IMR-90 (cell line): ENCODE measurements at regions not wholly inside any gene's neighbourhood (a gene's known extent, or its start where the extent isn't known, plus 50 kb on each side); places are given as distances from the start of the nearest gene placed in this dataset.

Experiments
- ATAC-seq: fragments of 200-7000 bp; cut with Tn5 transposase; 2 replicates; pipeline ENCODE4 v1.9.1; 2020; ENCODE audit warnings: low read depth, mild to moderate bottlenecking, moderate library complexity
- BruUV-seq: library from RNA; stranded (reverse); fragments of 400-500 nt; replicated peaks from 2 replicates; lab custom pipeline; 2021; lab: Mats Ljungman, UMichigan
- CTCF ChIA-PET: fragments of 300-600 bp; formaldehyde crosslinking; extraction: SDS; loops from one replicate; lab custom pipeline; 2021; ENCODE audit warnings: antibody characterized with exemption; lab: Yijun Ruan, JAX
- POLR2A ChIA-PET: fragments of 300-600 bp; sonication (Branson Sonifier 250); formaldehyde crosslinking; loops from one replicate; lab custom pipeline; 2022; ENCODE audit warnings: antibody characterized with exemption; ENCODE audit not compliant: unreplicated experiment; lab: Charles Lee
- DNase-seq: peaks from one replicate; pipeline ENCODE4 v3.0.0; 2013
- H2AFZ ChIP-seq: replicated peaks from 2 replicates; pipeline ENCODE3; 2013; ENCODE audit warnings: low read length, mild to moderate bottlenecking; ENCODE audit not compliant: poor library complexity
- H2AK5ac ChIP-seq: 2 replicates; pipeline ENCODE4 v1.6.1; 2013; ENCODE audit warnings: low read depth, low read length, inconsistent platforms
- H2AK9ac ChIP-seq: replicated peaks from 2 replicates; pipeline ENCODE3; 2013; ENCODE audit warnings: mild to moderate bottlenecking, low read depth, low read length, moderate library complexity; ENCODE audit not compliant: poor library complexity
- H2BK120ac ChIP-seq: 2 replicates; pipeline ENCODE4 v1.6.1; 2013; ENCODE audit warnings: low read depth, low read length, inconsistent platforms
- H2BK15ac ChIP-seq: 3 replicates; pipeline ENCODE4 v1.6.1; 2013; ENCODE audit warnings: low read depth, low read length, inconsistent platforms
- H2BK20ac ChIP-seq: 2 replicates; pipeline ENCODE4 v1.6.1; 2013; ENCODE audit warnings: low read depth, mild to moderate bottlenecking, inconsistent platforms, low read length, moderate library complexity
- H2BK5ac ChIP-seq: 2 replicates; pipeline ENCODE4 v1.6.1; 2013; ENCODE audit warnings: mild to moderate bottlenecking, low read depth, low read length, inconsistent platforms; ENCODE audit not compliant: poor library complexity, severe bottlenecking
- H3K14ac ChIP-seq: replicated peaks from 2 replicates; pipeline ENCODE4 v1.6.1; 2013; ENCODE audit warnings: low read depth, low read length, inconsistent platforms
- H3K18ac ChIP-seq: 2 replicates; pipeline ENCODE4 v1.6.1; 2013; ENCODE audit warnings: low read depth, low read length, control low read depth
- H3K23ac ChIP-seq: 2 replicates; pipeline ENCODE4 v1.6.1; 2013; ENCODE audit warnings: low read depth, low read length, inconsistent platforms
- H3K27ac ChIP-seq: 2 replicates; pipeline ENCODE4 v1.5.1; 2013; ENCODE audit warnings: mild to moderate bottlenecking, control low read depth, low read length; ENCODE audit not compliant: insufficient read depth
- H3K27me3 ChIP-seq: 2 replicates; pipeline ENCODE4 v1.6.1; 2013; ENCODE audit warnings: low read length; ENCODE audit not compliant: control insufficient read depth, insufficient read depth
- H3K36me3 ChIP-seq: 2 replicates; pipeline ENCODE4 v1.6.1; 2013; ENCODE audit warnings: low read length, mixed read lengths; ENCODE audit not compliant: control insufficient read depth, insufficient read depth
- H3K4ac ChIP-seq: 2 replicates; pipeline ENCODE4 v1.6.1; 2013; ENCODE audit warnings: low read depth, low read length, inconsistent platforms
- H3K4me1 ChIP-seq: 2 replicates; pipeline ENCODE4 v1.6.1; 2013; ENCODE audit warnings: low read length, mixed read lengths; ENCODE audit not compliant: control insufficient read depth, insufficient read depth
- H3K4me2 ChIP-seq: 2 replicates; pipeline ENCODE4 v1.6.1; 2013; ENCODE audit warnings: low read depth, mild to moderate bottlenecking, control low read depth, low read length, moderate library complexity
- H3K4me3 ChIP-seq: 2 replicates; pipeline ENCODE4 v1.5.1; 2013; ENCODE audit warnings: low read depth, mild to moderate bottlenecking, control low read depth, low read length, moderate library complexity; ENCODE audit not compliant: insufficient read depth
- H3K56ac ChIP-seq: 2 replicates; pipeline ENCODE4 v1.6.1; 2013; ENCODE audit warnings: low read length, inconsistent platforms; ENCODE audit not compliant: insufficient read depth; ENCODE audit errors: extremely low read depth
- H3K79me1 ChIP-seq, 2 experiments: 2 replicates each; pipeline ENCODE4 v1.6.1; 2013; ENCODE audit warnings: low read length in 2 of 2, inconsistent platforms in 1 of 2, low read depth in 1 of 2
- H3K9ac ChIP-seq: 2 replicates; pipeline ENCODE4 v1.6.1; 2013; ENCODE audit warnings: low read depth, low read length, control low read depth
- H3K9me1 ChIP-seq: 2 replicates; pipeline ENCODE4 v1.6.1; 2013; ENCODE audit warnings: low read length, inconsistent platforms; ENCODE audit not compliant: insufficient read depth
- H3K9me3 ChIP-seq: 2 replicates; pipeline ENCODE4 v1.6.1; 2013; ENCODE audit warnings: low read length; ENCODE audit not compliant: control insufficient read depth, insufficient read depth
- H4K20me1 ChIP-seq: 2 replicates; pipeline ENCODE4 v1.6.1; 2013; ENCODE audit warnings: low read length, inconsistent platforms; ENCODE audit not compliant: insufficient read depth
- H4K5ac ChIP-seq: 2 replicates; pipeline ENCODE4 v1.6.1; 2013; ENCODE audit warnings: mild to moderate bottlenecking, low read depth, low read length, control low read depth
- H4K8ac ChIP-seq, 2 experiments: 2 replicates each; pipeline ENCODE4 v1.6.1; 2013; ENCODE audit warnings: low read depth in 2 of 2, low read length in 2 of 2, control low read depth in 1 of 2, inconsistent platforms in 1 of 2
- H4K91ac ChIP-seq: 2 replicates; pipeline ENCODE4 v1.6.1; 2013; ENCODE audit warnings: low read depth, low read length, inconsistent platforms; ENCODE audit not compliant: insufficient read depth
- BHLHE40 ChIP-seq: fragments of 150-350 bp; IDR thresholded peaks from 2 replicates; pipeline ENCODE4 v1.6.1; 2016; ENCODE audit warnings: mild to moderate bottlenecking, low read depth, low read length
- CEBPB ChIP-seq: IDR thresholded peaks from 2 replicates; pipeline ENCODE4 v1.6.1; 2012; ENCODE audit warnings: low read depth, low read length, improper control_type of control experiment
- CHD1 ChIP-seq: IDR thresholded peaks from 2 replicates; pipeline ENCODE4 v1.6.1; 2012; ENCODE audit warnings: low read depth, low read length, improper control_type of control experiment
- CTCF ChIP-seq: conservative IDR thresholded peaks from 2 replicates; pipeline ENCODE4 v1.5.1; 2012; ENCODE audit warnings: mild to moderate bottlenecking, low read depth, low read length, improper control_type of control experiment
- ELK1 ChIP-seq: fragments of 150-350 bp; IDR thresholded peaks from 2 replicates; pipeline ENCODE4 v1.6.1; 2016; ENCODE audit warnings: low read depth, mild to moderate bottlenecking, low read length, moderate library complexity, borderline replicate concordance
- FOS ChIP-seq: fragments of 150-350 bp; IDR thresholded peaks from 2 replicates; pipeline ENCODE4 v1.6.1; 2016; ENCODE audit warnings: low read depth, low read length
- MAFK ChIP-seq: IDR thresholded peaks from 2 replicates; pipeline ENCODE4 v1.6.1; 2012; ENCODE audit warnings: low read depth, low read length, improper control_type of control experiment
- MAZ ChIP-seq: IDR thresholded peaks from 2 replicates; pipeline ENCODE4 v1.6.1; 2012; ENCODE audit warnings: low read depth, mild to moderate bottlenecking, low read length, improper control_type of control experiment, moderate library complexity, borderline replicate concordance
- MXI1 ChIP-seq: IDR thresholded peaks from 2 replicates; pipeline ENCODE4 v1.6.1; 2012; ENCODE audit warnings: low read depth, mild to moderate bottlenecking, low read length, moderate library complexity, borderline replicate concordance
- NFE2L2 ChIP-seq: fragments of 150-350 bp; IDR thresholded peaks from 2 replicates; pipeline ENCODE4 v1.6.1; 2016; ENCODE audit warnings: low read depth, mild to moderate bottlenecking, low read length
- POLR2A ChIP-seq: IDR thresholded peaks from 2 replicates; pipeline ENCODE4 v1.6.1; 2012; ENCODE audit warnings: mild to moderate bottlenecking, low read depth, low read length
- RAD21 ChIP-seq: IDR thresholded peaks from 2 replicates; pipeline ENCODE4 v1.6.1; 2012; ENCODE audit warnings: low read length, improper control_type of control experiment
- RCOR1 ChIP-seq: IDR thresholded peaks from 2 replicates; pipeline ENCODE4 v1.6.1; 2012; ENCODE audit warnings: mild to moderate bottlenecking, low read length, improper control_type of control experiment; ENCODE audit not compliant: insufficient replicate concordance
- RFX5 ChIP-seq: IDR thresholded peaks from 2 replicates; pipeline ENCODE4 v1.8.0; 2012; ENCODE audit warnings: low read depth, mild to moderate bottlenecking, low read length, moderate library complexity
- SMC3 ChIP-seq: fragments of 150-350 bp; IDR thresholded peaks from 2 replicates; pipeline ENCODE4 v1.6.1; 2016; ENCODE audit warnings: low read depth, mild to moderate bottlenecking, antibody characterized with exemption, low read length, moderate library complexity
- USF2 ChIP-seq: fragments of 150-350 bp; IDR thresholded peaks from 2 replicates; pipeline ENCODE4 v1.6.1; 2017; ENCODE audit warnings: mild to moderate bottlenecking, antibody characterized with exemption, low read length, low read depth
- WGBS, 2 experiments: methylation state at CpG; one replicate each; pipeline versions ENCODE4 v1.1.5 to v1.1.7; 2013; ENCODE audit warnings: missing lambda C conversion rate in 2 of 2; ENCODE audit not compliant: insufficient read length in 1 of 2; ENCODE audit errors: extremely low coverage in 2 of 2; 5-methylcytosine and 5-hydroxymethylcytosine counted together
- dilution Hi-C: fragments of 300-500 bp; cut with HindIII; formaldehyde crosslinking; loops from one replicate; pipeline ENCODE4 v1.14.3; 2018; ENCODE audit warnings: low sequenced_read_pairs; ENCODE audit not compliant: unreplicated experiment
- in situ Hi-C: fragments of 300-500 bp; cut with MboI; formaldehyde crosslinking; loops from 3 replicates; pipeline ENCODE4 v1.14.3; 2019; ENCODE audit warnings: low sequenced_read_pairs, inconsistent platforms, mixed read lengths
- intact Hi-C: fragments of 100-400 bp; cut with micrococcal nuclease; formaldehyde crosslinking; loops from 2 replicates; pipeline ENCODE4 v1.10.0; 2022

- H2BK5ac ChIP-seq = no peak overlapping the region
- intact Hi-C loops = no loop called here
- H3K23ac ChIP-seq = no peak overlapping the region
- no peak overlapping the region for H3K4me3 ChIP-seq
- peak; percentile 1 for DNase-seq
- no peaks in the 10 kb centered on the region for H3K79me1 ChIP-seq
- in situ Hi-C loops = no loop called here
- H2BK20ac ChIP-seq = no peak overlapping the region
- H4K8ac ChIP-seq = no peak overlapping the region
- H3K27me3 ChIP-seq = no peaks in the 10 kb centered on the region
- no TSS peak for BruUV-seq
- H3K9me1 ChIP-seq = no peaks in the 10 kb centered on the region
- H3K4ac ChIP-seq = no peak overlapping the region
- WGBS, 2 experiments = no CpG with 5 or more reads among the region's 1 CpG
- H2AK5ac ChIP-seq = no peak overlapping the region
- TF ChIP-seq POLR2A = no peak
- no peak for TF ChIP-seq NFE2L2
- TF ChIP-seq MAFK = no peak
- no peak for TF ChIP-seq CEBPB
- TF ChIP-seq MAZ = no peak
- TF ChIP-seq RAD21 = no peak
- no peak for TF ChIP-seq RFX5
- no peak for TF ChIP-seq CHD1
- TF ChIP-seq MXI1 = no peak
- TF ChIP-seq ELK1 = no peak
- TF ChIP-seq RCOR1 = no peak
- TF ChIP-seq USF2 = no peak
- no peak for TF ChIP-seq FOS
- TF ChIP-seq BHLHE40 = no peak
- TF ChIP-seq CTCF = no peak
- no peak for TF ChIP-seq SMC3
- no peak overlapping the region for H3K14ac ChIP-seq
- no peak overlapping the region for H4K91ac ChIP-seq
- no peak overlapping the region for H3K56ac ChIP-seq
- ATAC-seq = no peak
- H3K36me3 ChIP-seq = no peaks in the 10 kb centered on the region
- dilution Hi-C loops = no loop called here
- H3K4me2 ChIP-seq = no peak overlapping the region
- H3K18ac ChIP-seq = no peak overlapping the region
- no peak overlapping the region for H2AK9ac ChIP-seq
- H3K9me3 ChIP-seq = no peaks in the 10 kb centered on the region
- H3K4me1 ChIP-seq = no peaks in the 10 kb centered on the region
- POLR2A ChIA-PET = no interaction called here
- H2BK120ac ChIP-seq = no peak overlapping the region
- no peaks in the 10 kb centered on the region for H4K20me1 ChIP-seq
- H3K9ac ChIP-seq = no peak overlapping the region
- no peak overlapping the region for H3K27ac ChIP-seq
- H4K5ac ChIP-seq = no peak overlapping the region
- no peak overlapping the region for H2BK15ac ChIP-seq
- H2AFZ ChIP-seq = no peak overlapping the region
- CTCF ChIA-PET = no interaction called here
Measured at GRCh38 chr7:13327669-13328068, 640.2 kb downstream of the ARL4A start.
